ENCODE measurements at regions not wholly inside any gene's neighbourhood (a gene's known extent, or its start where the extent isn't known, plus 50 kb on each side); places are given as distances from the start of the nearest gene placed in this dataset.

DNA sequence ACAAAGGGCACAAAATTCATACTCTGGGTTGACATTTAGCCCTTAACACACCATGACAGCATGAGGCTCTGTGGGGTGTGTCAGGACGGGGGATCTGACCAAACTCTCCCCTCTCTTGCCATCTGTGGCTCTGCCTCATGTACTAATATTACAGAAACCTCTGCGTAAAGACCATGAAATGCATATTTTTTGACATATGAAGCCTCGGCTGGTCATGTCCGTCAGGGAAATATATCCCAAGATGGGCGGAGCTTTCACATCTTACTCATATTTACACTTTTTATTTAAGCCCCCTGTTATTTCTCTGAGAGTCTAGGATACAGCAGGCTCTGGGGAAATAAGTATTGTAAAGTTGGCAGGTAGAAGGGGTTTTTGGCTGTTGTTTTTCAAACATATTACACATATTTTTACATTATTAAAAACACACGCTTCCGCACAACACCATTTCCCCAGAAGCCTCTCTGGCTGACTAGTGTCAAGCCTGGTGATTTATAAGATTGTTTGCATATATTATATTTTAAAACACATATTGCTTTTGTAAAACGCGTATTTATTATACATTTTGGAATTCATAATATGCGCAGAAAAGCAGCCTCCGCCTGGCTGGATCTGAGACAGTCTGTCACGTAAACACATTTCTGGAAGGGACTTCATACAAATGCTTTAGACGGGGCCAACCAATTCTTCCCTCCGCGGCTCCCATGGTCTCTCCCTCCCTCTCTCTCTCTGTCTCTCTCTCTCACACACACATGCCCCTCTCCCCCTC, 237.7 kb upstream of the ZFHX3 start:
- Histone ChIP-seq H3K4me3 (ENCODE audit: severe bottlenecking) (no peak overlapping the region), H3K9me3 (ENCODE audit: severe bottlenecking) (no peaks in the 10 kb centered on the region), H3K4me1 (ENCODE audit: insufficient read depth, poor library complexity, severe bottlenecking) (no peaks in the 10 kb centered on the region), H3K27ac (ENCODE audit: poor library complexity, severe bottlenecking) (no peak overlapping the region), H3K27me3 (ENCODE audit: insufficient read depth, poor library complexity, severe bottlenecking) (peaks cover 29% of the 10 kb centered on the region), H3K36me3 (ENCODE audit: low read depth) (no peaks in the 10 kb centered on the region)
- ATAC-seq (ENCODE audit: low read depth) (no peak), DNase-seq (ENCODE audit: low spot score) (no peak)
- TF ChIP-seq CTCF (IDR thresholded peaks at IDR 0.05; ENCODE audit: poor library complexity, severe bottlenecking) = no peak

- DNase-seq (ENCODE audit: low spot score) (no peak), ATAC-seq (ENCODE audit: low read depth) (0 out of 3 replicates have a peak, but pooled peaks have one; percentile 29)
- Histone ChIP-seq H3K27me3 (ENCODE audit: insufficient read depth, poor library complexity, severe bottlenecking) (peaks cover 13% of the 10 kb centered on the region), H3K36me3 (ENCODE audit: low read depth) (no peaks in the 10 kb centered on the region), H3K4me3 (ENCODE audit: severe bottlenecking) (no peak overlapping the region), H3K4me1 (ENCODE audit: insufficient read depth, poor library complexity, severe bottlenecking) (no peaks in the 10 kb centered on the region), H3K27ac (ENCODE audit: poor library complexity, severe bottlenecking) (no peak overlapping the region), H3K9me3 (ENCODE audit: severe bottlenecking) (no peaks in the 10 kb centered on the region)
- TF ChIP-seq CTCF (IDR thresholded peaks at IDR 0.05; ENCODE audit: poor library complexity, severe bottlenecking) = no peak
Observed at GRCh38 chr16:73280388-73280787, 232.5 kb upstream of the ZFHX3 start.

DNA sequence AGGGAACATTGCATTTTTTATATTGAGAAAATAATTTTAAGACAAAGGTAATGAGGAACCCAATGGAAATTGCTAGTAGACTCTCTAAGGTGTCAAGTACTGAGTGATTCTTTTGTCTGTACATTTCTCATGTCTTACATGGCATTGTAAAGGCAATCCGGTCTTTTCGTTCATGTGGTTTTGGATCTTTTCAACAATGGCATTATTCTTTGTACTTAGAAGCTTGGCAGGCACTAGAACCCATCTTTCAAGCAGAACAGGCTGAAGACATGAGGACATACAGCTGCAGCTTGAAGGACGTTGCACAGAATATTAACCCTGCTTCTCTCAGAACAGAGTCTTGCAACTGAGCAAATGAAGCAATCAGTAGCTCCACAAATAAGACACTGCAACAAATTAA, 231.5 kb upstream of the ZFHX3 start:
- ATAC-seq (ENCODE audit: low read depth) (no peak), DNase-seq (ENCODE audit: low spot score) (no peak)
- Histone ChIP-seq H3K9me3 (ENCODE audit: severe bottlenecking) (no peaks in the 10 kb centered on the region), H3K4me1 (ENCODE audit: insufficient read depth, poor library complexity, severe bottlenecking) (no peaks in the 10 kb centered on the region), H3K4me3 (ENCODE audit: severe bottlenecking) (no peak overlapping the region), H3K36me3 (ENCODE audit: low read depth) (no peaks in the 10 kb centered on the region), H3K27ac (ENCODE audit: poor library complexity, severe bottlenecking) (no peak overlapping the region), H3K27me3 (ENCODE audit: insufficient read depth, poor library complexity, severe bottlenecking) (peaks cover 21% of the 10 kb centered on the region)
- no peak for TF ChIP-seq CTCF (IDR thresholded peaks at IDR 0.05; ENCODE audit: poor library complexity, severe bottlenecking)

- DNase-seq (ENCODE audit: low spot score) = no peak
- peaks cover 16% of the 10 kb centered on the region for H3K27me3 ChIP-seq (ENCODE audit: insufficient read depth, poor library complexity, severe bottlenecking)
- TF ChIP-seq CTCF (IDR thresholded peaks at IDR 0.05; ENCODE audit: poor library complexity, severe bottlenecking) = no peak
Observed at GRCh38 chr16:73277071-73277470, 229.1 kb upstream of the ZFHX3 start.

GRCh38 chr16:73275448-73275847, 227.5 kb upstream of the ZFHX3 start:
- Histone ChIP-seq H3K4me3 (ENCODE audit: severe bottlenecking) (no peak overlapping the region), H3K36me3 (ENCODE audit: low read depth) (no peaks in the 10 kb centered on the region), H3K9me3 (ENCODE audit: severe bottlenecking) (no peaks in the 10 kb centered on the region), H3K27me3 (ENCODE audit: insufficient read depth, poor library complexity, severe bottlenecking) (peaks cover 19% of the 10 kb centered on the region), H3K27ac (ENCODE audit: poor library complexity, severe bottlenecking) (no peak overlapping the region), H3K4me1 (ENCODE audit: insufficient read depth, poor library complexity, severe bottlenecking) (no peaks in the 10 kb centered on the region)
- TF ChIP-seq CTCF (IDR thresholded peaks at IDR 0.05; ENCODE audit: poor library complexity, severe bottlenecking) = no peak
- no peak for ATAC-seq (ENCODE audit: low read depth)
- DNase-seq (ENCODE audit: low spot score) = no peak

More at GRCh38 chr16:73277071-73277470, 229.1 kb upstream of the ZFHX3 start:
- no peaks in the 10 kb centered on the region for H3K9me3 ChIP-seq (ENCODE audit: severe bottlenecking)
- no peak overlapping the region for H3K4me3 ChIP-seq (ENCODE audit: severe bottlenecking)
- H3K27ac ChIP-seq (ENCODE audit: poor library complexity, severe bottlenecking) = no peak overlapping the region
- H3K4me1 ChIP-seq (ENCODE audit: insufficient read depth, poor library complexity, severe bottlenecking) = no peaks in the 10 kb centered on the region
- no peak for ATAC-seq (ENCODE audit: low read depth)
- H3K36me3 ChIP-seq (ENCODE audit: low read depth) = no peaks in the 10 kb centered on the region
